ENCODE measurements at regions not wholly inside any gene's neighbourhood (a gene's known extent, or its start where the extent isn't known, plus 50 kb on each side); places are given as distances from the start of the nearest gene placed in this dataset.
"Not testable (repeated sequence)": the region's sequence is repeated elsewhere in the genome, so short reads cannot be mapped to it uniquely, and the experiment has no call there.

DNA sequence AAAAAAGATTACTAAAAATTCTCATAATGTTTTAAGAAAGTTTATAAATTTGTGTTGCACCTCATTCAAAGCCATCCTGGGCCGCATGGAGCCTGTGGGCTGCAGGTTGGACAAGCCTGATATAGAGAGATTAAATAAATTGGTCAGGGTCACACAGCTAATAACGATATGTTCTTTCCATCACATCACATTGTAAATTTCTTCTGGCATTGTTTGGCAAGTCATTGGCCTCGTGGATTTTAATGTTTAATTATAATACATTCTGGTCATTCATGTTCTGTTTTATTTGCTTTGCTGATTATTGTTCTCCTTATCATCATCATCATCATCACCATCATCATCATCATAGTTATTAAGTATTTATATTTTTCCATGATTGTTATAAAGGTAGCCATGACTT lies 157.3 kb downstream of the DIO2 start:
- no peaks in the 10 kb centered on the region for H3K36me3 Mint-ChIP-seq (ENCODE audit: low read depth)
- intact Hi-C loops (cut with micrococcal nuclease), result no loop called here
- no peaks in the 10 kb centered on the region for H3K9me3 Mint-ChIP-seq
- no peak for DNase-seq
- no peak overlapping the region for H3K4me3 Mint-ChIP-seq
- peaks cover 2% of the 10 kb centered on the region for H3K27me3 Mint-ChIP-seq (ENCODE audit: low read depth)
- no peaks in the 10 kb centered on the region for H3K4me1 Mint-ChIP-seq (ENCODE audit: low read depth)
- CTCF ChIA-PET, result no interaction called here
- no peak overlapping the region for H3K27ac Mint-ChIP-seq

DNA sequence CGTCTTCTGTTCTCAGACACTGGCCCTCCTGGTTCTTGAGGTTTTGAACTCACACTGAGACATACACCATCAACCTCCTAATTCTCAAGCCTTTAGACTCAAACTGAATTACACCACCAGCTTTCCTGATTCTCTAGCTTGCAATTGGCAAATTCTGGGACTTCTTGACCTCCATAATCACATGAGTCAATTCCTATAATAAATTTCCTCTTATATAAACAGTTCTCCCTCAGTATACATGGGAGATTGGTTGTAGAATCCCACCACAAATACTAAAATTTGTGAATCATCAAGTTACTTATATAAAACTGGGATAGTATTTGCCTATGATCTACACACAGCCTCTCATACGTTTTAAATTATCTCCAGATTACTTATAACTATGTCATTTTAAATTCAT lies 162.2 kb downstream of the DIO2 start:
- Mint-ChIP-seq H3K27ac (no peak overlapping the region), H3K36me3 (ENCODE audit: low read depth) (no peaks in the 10 kb centered on the region), H3K4me3 (no peak overlapping the region), H3K9me3 (peaks cover 2% of the 10 kb centered on the region), H3K4me1 (ENCODE audit: low read depth) (no peaks in the 10 kb centered on the region), H3K27me3 (ENCODE audit: low read depth) (no peaks in the 10 kb centered on the region)
- CTCF ChIA-PET, result no interaction called here
- no peak for DNase-seq
- intact Hi-C loops (cut with micrococcal nuclease), result no loop called here

DNA sequence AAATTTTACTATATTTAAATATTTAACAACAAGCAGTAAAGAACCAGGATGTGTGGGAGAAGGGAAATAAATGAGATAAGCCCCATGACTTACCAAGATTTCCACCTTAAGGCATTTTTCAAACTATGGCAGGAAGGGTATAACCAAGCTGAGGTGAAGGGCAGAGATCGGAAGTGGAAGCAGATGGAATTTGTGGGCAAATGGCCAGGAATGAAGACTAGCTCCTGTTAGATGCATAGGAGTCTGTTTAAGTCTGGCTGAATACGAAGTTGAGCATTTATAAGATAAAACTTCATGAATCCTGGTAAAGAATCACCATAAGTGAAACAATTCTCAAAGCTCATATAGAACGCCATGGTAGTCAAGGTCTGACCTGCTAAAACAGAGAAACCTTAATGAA lies 163.5 kb downstream of the DIO2 start:
- DNase-seq, result no peak
- no peaks in the 10 kb centered on the region for H3K4me1 Mint-ChIP-seq (ENCODE audit: low read depth)
- H3K36me3 Mint-ChIP-seq (ENCODE audit: low read depth), result no peaks in the 10 kb centered on the region
- intact Hi-C loops (cut with micrococcal nuclease), result no loop called here
- CTCF ChIA-PET, result no interaction called here
- no peak overlapping the region for H3K4me3 Mint-ChIP-seq
- H3K27ac Mint-ChIP-seq, result no peak overlapping the region
- H3K27me3 Mint-ChIP-seq (ENCODE audit: low read depth), result no peaks in the 10 kb centered on the region
- H3K9me3 Mint-ChIP-seq, result peaks cover 6% of the 10 kb centered on the region

DNA sequence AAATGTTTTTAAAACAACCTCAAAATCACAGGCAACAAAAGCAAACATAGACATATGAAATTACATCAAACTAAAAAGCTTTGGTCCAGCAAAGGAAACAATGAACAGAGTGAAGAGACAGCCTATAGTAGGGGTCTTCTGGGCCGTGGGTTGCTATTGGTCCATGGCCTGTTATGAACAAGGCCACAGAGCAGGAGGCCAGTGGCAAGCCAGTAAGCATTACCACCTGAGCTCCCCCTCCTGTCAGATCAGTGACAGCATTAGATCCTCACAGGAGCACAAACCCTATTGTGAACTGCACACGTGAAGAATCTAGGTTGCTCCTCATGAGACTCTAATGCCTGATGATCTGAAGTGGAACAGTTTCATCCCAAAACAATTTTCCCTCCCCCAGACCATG lies 174.0 kb downstream of the DIO2 start:
- H3K9me3 Mint-ChIP-seq, result peaks cover 3% of the 10 kb centered on the region
- H3K27ac Mint-ChIP-seq, result no peak overlapping the region
- H3K4me3 Mint-ChIP-seq, result no peak overlapping the region
- CTCF ChIA-PET, result no interaction called here
- H3K27me3 Mint-ChIP-seq (ENCODE audit: low read depth), result no peaks in the 10 kb centered on the region
- H3K36me3 Mint-ChIP-seq (ENCODE audit: low read depth), result no peaks in the 10 kb centered on the region
- no peaks in the 10 kb centered on the region for H3K4me1 Mint-ChIP-seq (ENCODE audit: low read depth)
- intact Hi-C loops (cut with micrococcal nuclease), result no loop called here
- DNase-seq, result no peak

DNA sequence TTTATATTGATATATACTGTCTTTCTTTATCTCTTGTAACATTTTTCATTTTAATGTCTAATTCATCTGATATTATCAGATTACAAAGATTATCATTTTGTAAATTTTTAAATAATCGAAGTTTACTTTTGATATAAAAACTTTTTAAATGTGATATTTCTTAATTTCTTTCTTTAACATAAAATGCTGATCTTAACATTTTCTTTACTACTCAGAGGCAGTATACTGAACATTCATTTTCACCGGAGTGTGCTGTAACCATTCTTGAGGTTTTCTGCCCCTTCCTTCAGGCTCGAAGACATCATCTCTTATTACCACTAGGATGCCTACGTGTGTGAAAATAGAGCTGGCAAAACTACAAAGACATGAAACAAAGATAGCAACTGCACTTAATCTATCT lies 186.9 kb downstream of the DIO2 start:
- H3K27me3 Mint-ChIP-seq (ENCODE audit: low read depth), result no peaks in the 10 kb centered on the region
- CTCF ChIA-PET, result interaction anchor here (0.5 kb wide), 1 partner anchor 53 kb away, joined by 3 read pairs; no protein-coding TSS in a partner anchor
- H3K36me3 Mint-ChIP-seq (ENCODE audit: low read depth), result no peaks in the 10 kb centered on the region
- H3K27ac Mint-ChIP-seq, result no peak overlapping the region
- no peak overlapping the region for H3K4me3 Mint-ChIP-seq
- peaks cover 3% of the 10 kb centered on the region for H3K9me3 Mint-ChIP-seq
- no peak for DNase-seq
- H3K4me1 Mint-ChIP-seq (ENCODE audit: low read depth), result no peaks in the 10 kb centered on the region
- intact Hi-C loops (cut with micrococcal nuclease), result no loop called here

DNA sequence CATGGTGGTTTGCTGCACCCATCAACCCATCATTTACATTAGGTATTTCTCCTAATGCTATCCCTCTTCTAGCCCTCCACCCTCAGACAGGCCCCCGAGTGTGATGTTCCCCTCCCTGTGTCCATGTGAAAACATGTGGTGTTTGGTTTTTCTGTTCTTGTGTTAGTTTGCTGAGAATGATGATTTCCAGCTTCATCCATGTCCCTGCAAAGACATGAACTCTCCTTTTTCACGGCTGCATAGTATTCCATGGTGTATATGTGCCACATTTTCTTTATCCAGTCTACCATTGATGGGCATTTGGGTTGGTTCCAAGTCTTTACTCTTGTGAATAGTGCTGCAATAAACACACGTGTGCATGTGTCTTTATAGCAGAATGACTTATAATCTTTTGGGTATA lies 192.8 kb downstream of the DIO2 start:
- H3K4me1 Mint-ChIP-seq (ENCODE audit: low read depth); intact Hi-C loops (cut with micrococcal nuclease); H3K4me3 Mint-ChIP-seq; H3K36me3 Mint-ChIP-seq (ENCODE audit: low read depth); H3K9me3 Mint-ChIP-seq; DNase-seq; H3K27ac Mint-ChIP-seq; CTCF ChIA-PET; H3K27me3 Mint-ChIP-seq (ENCODE audit: low read depth): not testable (repeated sequence)

DNA sequence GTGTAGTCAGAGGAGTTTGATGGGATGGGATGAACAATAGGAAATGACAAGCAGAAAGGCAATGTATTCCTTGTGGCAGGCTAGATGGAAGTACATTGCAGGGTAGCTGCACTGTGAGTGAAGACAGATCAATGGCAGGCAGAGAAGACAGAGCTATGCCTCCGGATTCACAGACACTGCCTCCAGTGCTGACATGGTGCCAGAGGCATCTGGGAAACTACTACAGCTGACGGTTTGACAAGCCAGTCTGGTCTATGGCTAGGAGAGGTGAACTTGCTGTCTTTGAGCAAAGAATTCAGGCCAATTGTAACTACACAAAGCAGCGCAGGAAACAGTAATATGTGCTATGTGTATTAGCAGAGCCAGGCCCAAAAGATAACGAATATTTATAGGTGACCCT lies 193.5 kb downstream of the DIO2 start:
- no peaks in the 10 kb centered on the region for H3K27me3 Mint-ChIP-seq (ENCODE audit: low read depth)
- DNase-seq, result no peak
- H3K4me3 Mint-ChIP-seq, result no peak overlapping the region
- H3K36me3 Mint-ChIP-seq (ENCODE audit: low read depth), result no peaks in the 10 kb centered on the region
- CTCF ChIA-PET, result interaction anchor here (0.5 kb wide), 1 partner anchor 1084 kb away, joined by 4 read pairs; no protein-coding TSS in a partner anchor
- no peaks in the 10 kb centered on the region for H3K4me1 Mint-ChIP-seq (ENCODE audit: low read depth)
- peaks cover 8% of the 10 kb centered on the region for H3K9me3 Mint-ChIP-seq
- intact Hi-C loops (cut with micrococcal nuclease), result no loop called here
- H3K27ac Mint-ChIP-seq, result no peak overlapping the region

DNA sequence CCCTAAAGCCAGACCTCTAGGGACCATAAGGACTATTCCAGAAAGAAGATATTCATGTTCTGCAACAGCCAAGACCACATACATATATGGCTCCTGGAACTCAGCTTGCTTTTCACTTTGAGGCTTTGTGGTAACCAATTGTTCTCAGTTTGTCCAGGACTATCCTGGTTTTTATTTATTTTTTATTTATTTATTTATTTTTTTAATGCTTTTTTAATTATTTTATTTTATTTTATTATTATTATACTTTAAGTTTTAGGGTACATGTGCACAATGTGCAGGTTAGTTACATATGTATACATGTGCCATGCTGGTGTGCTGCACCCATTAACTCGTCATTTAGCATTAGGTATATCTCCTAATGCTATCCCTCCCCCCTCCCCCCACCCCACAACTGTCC lies 201.1 kb downstream of the DIO2 start:
- H3K27me3 Mint-ChIP-seq (ENCODE audit: low read depth); H3K9me3 Mint-ChIP-seq; intact Hi-C loops (cut with micrococcal nuclease); H3K36me3 Mint-ChIP-seq (ENCODE audit: low read depth); H3K27ac Mint-ChIP-seq; H3K4me3 Mint-ChIP-seq; CTCF ChIA-PET; H3K4me1 Mint-ChIP-seq (ENCODE audit: low read depth); DNase-seq: not testable (repeated sequence)

DNA sequence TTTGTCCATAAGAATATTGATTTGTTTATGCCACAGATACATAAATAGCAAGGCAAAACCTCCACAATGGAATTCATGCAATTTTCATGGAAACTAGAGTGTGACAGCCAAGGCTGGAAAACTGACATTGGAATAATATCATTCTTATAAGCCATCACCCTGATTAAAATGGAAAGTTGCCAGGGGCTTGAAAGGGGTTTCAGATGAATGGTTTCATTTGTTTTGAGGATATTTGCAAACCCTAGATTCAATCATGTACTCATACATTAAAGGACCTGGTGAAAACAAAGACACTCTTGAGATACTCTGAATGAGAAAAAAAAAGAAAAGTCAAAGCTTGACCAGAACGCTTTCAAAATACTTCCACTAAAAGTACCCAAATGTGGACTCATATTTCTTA lies 205.7 kb downstream of the DIO2 start:
- Mint-ChIP-seq H3K9me3 (peaks cover 4% of the 10 kb centered on the region), H3K4me3 (no peak overlapping the region), H3K4me1 (ENCODE audit: low read depth) (no peaks in the 10 kb centered on the region), H3K36me3 (ENCODE audit: low read depth) (no peaks in the 10 kb centered on the region), H3K27ac (no peak overlapping the region), H3K27me3 (ENCODE audit: low read depth) (no peaks in the 10 kb centered on the region)
- no peak for DNase-seq
- CTCF ChIA-PET, result no interaction called here
- intact Hi-C loops (cut with micrococcal nuclease), result no loop called here

DNA sequence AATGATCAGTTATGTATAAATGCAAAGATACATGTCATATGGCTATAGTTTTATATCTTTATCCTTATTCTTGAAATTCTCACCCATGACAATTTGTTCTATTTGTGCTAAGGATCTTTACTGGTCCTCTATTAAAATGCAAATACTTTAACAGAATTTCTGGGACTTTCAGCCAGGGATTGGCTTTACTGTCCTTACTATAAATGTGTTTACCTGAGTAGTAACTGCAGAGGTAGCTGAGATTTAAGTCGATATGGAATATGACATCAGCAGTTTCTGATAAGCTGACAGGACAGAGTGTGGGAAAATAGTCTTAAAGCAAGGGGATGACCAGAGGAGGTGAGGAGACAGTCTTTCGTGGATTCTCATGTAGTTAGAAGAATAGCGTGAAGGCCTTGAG lies 206.4 kb downstream of the DIO2 start:
- no peak for DNase-seq
- no peaks in the 10 kb centered on the region for H3K27me3 Mint-ChIP-seq (ENCODE audit: low read depth)
- H3K4me3 Mint-ChIP-seq, result no peak overlapping the region
- CTCF ChIA-PET, result no interaction called here
- H3K4me1 Mint-ChIP-seq (ENCODE audit: low read depth), result no peaks in the 10 kb centered on the region
- no peak overlapping the region for H3K27ac Mint-ChIP-seq
- intact Hi-C loops (cut with micrococcal nuclease), result no loop called here
- H3K9me3 Mint-ChIP-seq, result peaks cover 4% of the 10 kb centered on the region
- H3K36me3 Mint-ChIP-seq (ENCODE audit: low read depth), result no peaks in the 10 kb centered on the region

DNA sequence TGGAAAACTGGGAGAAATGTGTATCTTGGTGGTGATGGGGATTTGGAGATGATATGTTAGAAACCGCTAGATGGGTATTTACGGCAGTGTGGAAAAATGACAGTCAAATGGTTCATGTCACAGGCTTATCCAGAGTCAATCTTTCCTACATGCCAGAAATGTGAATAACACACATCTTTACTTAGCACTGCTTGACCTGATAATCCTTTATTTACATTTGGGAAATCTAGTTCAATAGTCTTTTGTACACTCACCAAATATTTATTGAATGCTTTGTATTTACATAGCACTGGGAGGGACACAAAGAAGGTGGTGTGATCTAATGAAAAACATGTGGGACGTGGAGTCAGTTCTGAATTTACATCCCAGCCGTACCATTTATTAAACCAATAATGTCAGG lies 208.2 kb downstream of the DIO2 start:
- Mint-ChIP-seq H3K36me3 (ENCODE audit: low read depth) (no peaks in the 10 kb centered on the region), H3K27me3 (ENCODE audit: low read depth) (no peaks in the 10 kb centered on the region), H3K9me3 (peaks cover 4% of the 10 kb centered on the region), H3K4me3 (no peak overlapping the region), H3K27ac (no peak overlapping the region), H3K4me1 (ENCODE audit: low read depth) (no peaks in the 10 kb centered on the region)
- DNase-seq, result no peak
- CTCF ChIA-PET, result no interaction called here
- intact Hi-C loops (cut with micrococcal nuclease), result no loop called here

DNA sequence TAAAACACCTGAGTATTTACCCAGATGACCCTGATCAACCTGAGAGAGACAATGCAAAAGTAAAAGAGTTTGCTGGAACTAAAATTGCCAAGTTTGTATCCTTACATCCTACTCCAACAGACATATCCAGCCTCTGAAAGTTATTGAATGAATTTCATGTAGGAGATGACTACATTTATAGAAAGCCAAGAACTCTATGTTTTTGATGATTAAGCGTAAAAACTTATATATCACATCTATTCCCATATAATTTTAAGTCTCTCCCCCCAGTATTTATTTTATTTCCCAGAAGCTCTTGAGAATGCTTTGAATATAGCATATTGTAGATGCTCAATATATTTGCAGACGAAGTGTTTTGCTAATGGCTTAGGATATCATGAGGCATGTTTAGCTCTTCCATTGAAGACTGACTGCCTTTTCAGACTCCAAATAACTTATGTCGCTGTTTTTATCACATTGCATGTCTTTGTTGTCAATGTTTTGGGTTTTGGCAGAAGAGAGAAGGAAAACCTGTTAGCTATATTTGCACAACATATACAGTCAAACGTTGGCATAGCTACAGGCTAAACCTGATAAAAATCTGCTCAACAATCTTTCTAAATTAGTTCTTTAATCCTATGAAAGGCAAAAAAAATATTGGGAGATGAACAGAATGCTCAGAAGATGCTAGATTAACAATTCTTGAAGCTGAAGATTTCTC lies 213.6 kb downstream of the DIO2 start:
- Mint-ChIP-seq H3K36me3 (ENCODE audit: low read depth) (no peaks in the 10 kb centered on the region), H3K4me1 (ENCODE audit: low read depth) (no peaks in the 10 kb centered on the region), H3K27me3 (ENCODE audit: low read depth) (no peaks in the 10 kb centered on the region), H3K27ac (no peak overlapping the region), H3K4me3 (no peak overlapping the region), H3K9me3 (no peaks in the 10 kb centered on the region)
- DNase-seq, result no peak
- CTCF ChIA-PET, result no interaction called here
- intact Hi-C loops (cut with micrococcal nuclease), result no loop called here

DNA sequence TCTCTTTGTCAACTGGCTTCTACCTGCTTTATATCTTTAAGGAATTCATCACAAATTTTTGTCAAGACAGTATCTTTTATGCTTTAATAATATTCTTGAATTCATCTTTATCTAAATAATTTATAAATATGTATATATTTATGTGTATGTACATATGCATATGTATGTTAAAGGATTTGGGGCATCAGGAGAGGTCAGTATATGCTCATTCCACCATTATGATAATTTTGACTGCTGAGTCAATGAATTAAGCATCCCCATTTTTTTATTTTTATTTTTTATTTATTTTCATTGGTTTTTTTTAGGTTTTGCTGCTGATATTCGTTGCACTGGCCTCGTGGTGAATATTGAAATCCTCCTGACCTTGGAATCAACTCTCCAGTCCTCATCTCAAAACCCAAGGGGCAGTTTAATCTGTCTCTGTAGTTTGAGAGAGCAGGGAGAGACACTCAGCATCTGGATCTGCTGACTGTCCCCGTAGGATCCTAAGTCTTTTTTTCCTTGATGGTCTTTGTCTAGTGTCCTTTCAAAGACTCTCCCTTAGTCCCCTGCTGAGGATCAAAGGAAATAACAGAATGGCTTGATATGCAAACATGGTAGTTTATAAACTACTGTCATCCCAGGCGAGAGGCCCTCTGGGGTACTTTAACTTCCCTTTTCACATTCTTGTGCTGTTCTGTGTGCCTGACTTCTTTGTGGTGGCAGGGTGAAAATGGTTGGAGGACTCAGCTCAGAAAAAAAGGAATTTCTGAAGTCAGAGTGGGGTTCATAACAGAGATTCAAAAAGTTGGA lies 218.7 kb downstream of the DIO2 start:
- H3K36me3 Mint-ChIP-seq (ENCODE audit: low read depth), result no peaks in the 10 kb centered on the region
- CTCF ChIA-PET, result no interaction called here

More for the DNA sequence above, 218.7 kb downstream of the DIO2 start:
- no peaks in the 10 kb centered on the region for H3K4me1 Mint-ChIP-seq (ENCODE audit: low read depth)
- DNase-seq, result no peak
- no peaks in the 10 kb centered on the region for H3K27me3 Mint-ChIP-seq (ENCODE audit: low read depth)
- no peak overlapping the region for H3K4me3 Mint-ChIP-seq
- no peak overlapping the region for H3K27ac Mint-ChIP-seq
- no peaks in the 10 kb centered on the region for H3K9me3 Mint-ChIP-seq
- intact Hi-C loops (cut with micrococcal nuclease), result no loop called here
